Upper lobe of left lung (tissue), 4 donors: ENCODE measurements at regions not wholly inside any gene's neighbourhood (a gene's known extent, or its start where the extent isn't known, plus 50 kb on each side); places are given as distances from the start of the nearest gene placed in this dataset.

ENCODE experiments used
- POLR2A ChIP-seq, 4 donors: fragments of 450-650 bp; IDR thresholded peaks; one replicate each; pipeline ENCODE4 v1.5.1; 2016 to 2017; ENCODE audit warnings: antibody characterized with exemption in 4 of 4, mild to moderate bottlenecking in 2 of 4
- TF ChIP-seq, protein P1 (sequence below), 6 experiments: fragments of 450-650 bp in 4 of 6; fragments of 200-600 bp in 2 of 6; sonication (generic) in 2 of 6; IDR thresholded peaks; one replicate each; pipeline ENCODE4 v1.5.1; 2016 to 2019; ENCODE audit warnings: antibody characterized with exemption in 6 of 6

GRCh38 chr2:128438091-128438490 is 119.4 kb upstream of the HS6ST1 start:
- TF ChIP-seq, protein P1, sequence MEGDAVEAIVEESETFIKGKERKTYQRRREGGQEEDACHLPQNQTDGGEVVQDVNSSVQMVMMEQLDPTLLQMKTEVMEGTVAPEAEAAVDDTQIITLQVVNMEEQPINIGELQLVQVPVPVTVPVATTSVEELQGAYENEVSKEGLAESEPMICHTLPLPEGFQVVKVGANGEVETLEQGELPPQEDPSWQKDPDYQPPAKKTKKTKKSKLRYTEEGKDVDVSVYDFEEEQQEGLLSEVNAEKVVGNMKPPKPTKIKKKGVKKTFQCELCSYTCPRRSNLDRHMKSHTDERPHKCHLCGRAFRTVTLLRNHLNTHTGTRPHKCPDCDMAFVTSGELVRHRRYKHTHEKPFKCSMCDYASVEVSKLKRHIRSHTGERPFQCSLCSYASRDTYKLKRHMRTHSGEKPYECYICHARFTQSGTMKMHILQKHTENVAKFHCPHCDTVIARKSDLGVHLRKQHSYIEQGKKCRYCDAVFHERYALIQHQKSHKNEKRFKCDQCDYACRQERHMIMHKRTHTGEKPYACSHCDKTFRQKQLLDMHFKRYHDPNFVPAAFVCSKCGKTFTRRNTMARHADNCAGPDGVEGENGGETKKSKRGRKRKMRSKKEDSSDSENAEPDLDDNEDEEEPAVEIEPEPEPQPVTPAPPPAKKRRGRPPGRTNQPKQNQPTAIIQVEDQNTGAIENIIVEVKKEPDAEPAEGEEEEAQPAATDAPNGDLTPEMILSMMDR (IDR thresholded peaks at IDR 0.05): no peak
- TF ChIP-seq POLR2A (IDR thresholded peaks at IDR 0.05): no peak
